Glomerular visceral epithelial cell (primary cell): ENCODE measurements at regions not wholly inside any gene's neighbourhood (a gene's known extent, or its start where the extent isn't known, plus 50 kb on each side); places are given as distances from the start of the nearest gene placed in this dataset.
A peak's percentile ranks its signal among the peaks of the same experiment; 100 is the strongest.

Experiments used
- DNase-seq: peaks from one replicate; pipeline ENCODE4 v3.0.0-alpha.2; 2016; ENCODE audit errors: extremely low spot score

DNA sequence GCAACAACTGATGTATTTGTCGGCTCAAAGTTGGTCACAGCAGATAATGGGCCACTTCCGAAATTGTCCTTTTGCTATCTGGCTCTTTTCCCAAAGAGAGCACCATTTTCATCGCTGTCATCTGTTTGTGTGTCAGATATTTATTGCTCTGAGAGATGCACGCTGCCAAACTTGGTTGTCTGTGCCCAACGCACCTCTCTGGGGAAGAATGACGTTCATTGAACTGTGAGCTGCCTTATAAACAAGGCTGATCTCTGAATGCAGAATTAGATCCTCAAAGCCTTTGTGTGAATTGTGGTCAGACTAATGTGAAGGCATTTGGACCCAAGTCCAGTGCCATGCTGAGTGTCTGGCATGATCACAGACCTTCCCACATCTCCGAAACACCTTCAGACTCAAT lies 174.7 kb upstream of the LYZL1 start:
- DNase-seq, result no peak

DNA sequence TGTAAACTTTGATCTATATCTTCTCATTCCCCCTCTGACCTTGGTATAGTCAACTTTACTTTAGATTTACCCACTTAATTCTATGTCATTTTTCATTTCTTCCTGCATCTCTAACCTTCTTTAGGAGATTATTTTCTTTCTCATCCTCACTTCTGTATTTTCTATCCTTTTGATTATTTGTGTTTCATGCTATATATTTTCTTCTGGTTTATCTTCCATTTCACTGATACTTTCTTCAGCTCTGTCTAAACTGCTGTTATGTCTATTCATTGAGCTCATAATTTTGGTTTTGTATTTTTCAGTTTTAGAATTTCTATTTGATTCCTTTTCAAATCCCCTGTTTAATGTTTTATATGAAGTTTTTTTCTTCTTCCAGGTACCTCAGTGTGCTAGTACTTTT lies 171.1 kb upstream of the LYZL1 start:
- no peak for DNase-seq

DNA sequence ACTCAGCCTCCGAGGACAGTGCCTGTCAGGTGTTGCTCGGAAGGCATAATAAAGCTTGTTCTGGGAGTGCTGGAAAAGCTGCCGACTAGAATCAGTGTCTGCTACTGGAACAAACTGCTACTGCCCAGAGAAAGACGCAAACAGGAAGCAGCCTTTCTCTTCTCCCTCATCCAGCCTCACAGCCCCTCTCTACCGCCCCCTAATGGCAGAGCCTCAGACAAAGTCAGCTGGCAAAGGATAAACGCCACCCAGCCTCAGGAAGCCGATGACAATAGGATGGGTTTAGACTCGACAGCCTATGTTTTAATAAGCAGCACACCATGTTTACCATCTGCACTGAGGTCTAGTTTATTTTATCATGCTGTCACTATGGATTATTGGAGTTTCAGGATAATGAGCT lies 169.5 kb upstream of the LYZL1 start:
- peak; percentile 15 for DNase-seq

DNA sequence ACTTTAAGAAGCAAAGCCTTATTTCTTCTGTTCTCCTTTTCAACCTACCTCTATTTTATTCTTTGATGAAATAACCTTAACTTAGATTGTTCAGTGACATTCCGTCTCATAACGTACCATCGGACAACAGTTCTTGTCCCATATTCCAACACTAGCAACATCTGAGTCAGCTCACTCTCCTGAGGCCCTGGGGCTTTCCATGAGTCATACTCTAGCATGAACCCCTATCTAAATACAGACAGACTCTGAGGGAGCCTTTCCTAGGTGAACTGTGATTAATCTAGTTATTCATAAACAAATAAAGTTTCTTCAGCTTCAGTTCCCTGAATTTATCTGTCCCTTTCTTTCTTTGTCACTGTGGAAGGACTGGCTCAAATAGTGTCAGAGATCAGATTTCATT lies 168.7 kb upstream of the LYZL1 start:
- DNase-seq, result peak; percentile 76

DNA sequence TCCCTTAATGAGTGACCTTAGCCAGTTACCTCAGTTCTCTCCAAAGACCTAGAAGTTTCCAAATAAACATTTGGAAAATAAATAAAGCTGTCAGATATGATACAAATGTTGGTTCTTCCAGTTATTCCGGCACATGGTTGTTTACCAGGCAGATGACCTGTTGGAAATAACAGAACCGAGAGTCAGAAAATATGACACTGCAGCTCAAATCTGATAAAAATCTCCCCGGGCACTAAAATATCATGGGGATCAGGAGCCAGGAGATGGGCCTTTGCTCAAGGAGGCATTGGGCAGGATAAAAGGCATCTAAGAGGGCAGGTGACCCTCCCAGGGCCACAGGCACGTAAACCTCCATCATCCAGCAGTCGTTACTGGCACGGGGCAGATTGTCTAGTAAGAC lies 164.0 kb upstream of the LYZL1 start:
- DNase-seq, result no peak

DNA sequence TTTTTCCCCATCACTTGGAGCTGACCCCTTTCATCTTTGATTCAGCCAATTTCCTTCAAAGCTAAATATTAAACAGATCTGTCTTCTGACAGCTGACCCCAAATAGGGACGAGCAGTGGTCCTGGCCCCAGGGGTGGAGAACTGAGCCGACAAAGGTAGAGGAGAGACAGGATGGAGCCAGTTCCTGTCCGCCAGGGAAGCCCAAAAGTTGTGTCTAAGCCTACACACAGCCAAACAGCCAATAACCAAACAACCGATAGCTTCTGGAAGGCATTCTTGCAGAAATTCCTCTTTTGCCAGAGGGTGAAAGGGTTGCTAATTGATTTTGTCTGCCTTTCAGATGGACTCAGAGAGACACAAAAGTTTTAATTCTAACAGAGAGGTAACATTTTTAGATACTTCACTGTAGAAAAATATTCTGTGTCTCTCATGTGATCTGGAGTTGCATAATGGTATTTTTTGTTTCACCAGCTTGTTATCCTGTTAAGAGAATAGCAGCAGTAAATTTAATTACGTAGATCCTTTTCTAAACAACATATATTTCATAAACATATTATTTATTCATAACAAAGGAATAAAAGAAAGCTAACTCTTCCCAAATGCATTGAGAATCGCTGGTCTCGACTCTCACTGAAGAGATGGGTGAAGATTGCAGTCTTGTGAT lies 161.7 kb upstream of the LYZL1 start:
- DNase-seq, result no peak

DNA sequence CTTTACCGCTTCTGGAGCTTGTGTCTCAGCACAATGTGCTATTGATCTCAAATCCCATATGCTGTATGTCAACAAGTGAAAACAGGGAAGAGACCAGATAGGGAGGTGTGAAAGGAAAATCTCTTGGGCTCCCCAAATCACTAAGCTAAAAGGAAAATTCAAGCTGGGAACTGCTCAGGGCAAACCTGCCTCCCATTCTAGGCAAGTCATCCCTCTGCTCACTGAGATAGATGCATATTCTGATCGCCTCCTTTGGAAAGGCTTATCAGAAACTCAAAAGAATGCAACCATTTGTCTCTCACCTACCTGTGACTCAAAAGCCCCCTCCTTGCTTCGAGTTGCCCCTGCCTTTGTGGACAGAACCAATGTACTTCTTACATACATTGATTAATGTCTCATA lies 161.1 kb upstream of the LYZL1 start:
- no peak for DNase-seq

DNA sequence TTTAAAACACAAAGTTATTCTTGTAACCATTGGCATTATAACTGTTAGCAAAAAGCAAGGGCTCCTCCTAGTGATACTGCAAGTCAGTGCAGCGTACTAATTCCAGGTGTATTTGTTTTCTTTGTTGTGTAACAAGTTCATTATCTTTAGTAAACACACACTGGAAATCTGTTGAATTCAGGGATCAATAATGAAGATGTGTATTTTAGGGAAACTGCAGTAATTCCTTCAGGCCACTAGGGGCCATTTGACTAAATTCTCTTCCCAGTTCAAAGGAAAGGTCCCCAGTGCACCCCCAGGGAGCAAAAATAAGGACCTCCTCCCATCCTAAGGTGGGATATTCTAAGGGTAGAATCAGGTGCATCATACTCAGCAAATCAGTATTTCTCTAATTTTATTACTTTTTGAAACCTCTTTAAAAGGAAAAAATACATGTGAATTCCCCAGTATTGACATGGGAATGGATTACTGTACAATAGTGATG lies 158.6 kb upstream of the LYZL1 start:
- peak; percentile 28 for DNase-seq

DNA sequence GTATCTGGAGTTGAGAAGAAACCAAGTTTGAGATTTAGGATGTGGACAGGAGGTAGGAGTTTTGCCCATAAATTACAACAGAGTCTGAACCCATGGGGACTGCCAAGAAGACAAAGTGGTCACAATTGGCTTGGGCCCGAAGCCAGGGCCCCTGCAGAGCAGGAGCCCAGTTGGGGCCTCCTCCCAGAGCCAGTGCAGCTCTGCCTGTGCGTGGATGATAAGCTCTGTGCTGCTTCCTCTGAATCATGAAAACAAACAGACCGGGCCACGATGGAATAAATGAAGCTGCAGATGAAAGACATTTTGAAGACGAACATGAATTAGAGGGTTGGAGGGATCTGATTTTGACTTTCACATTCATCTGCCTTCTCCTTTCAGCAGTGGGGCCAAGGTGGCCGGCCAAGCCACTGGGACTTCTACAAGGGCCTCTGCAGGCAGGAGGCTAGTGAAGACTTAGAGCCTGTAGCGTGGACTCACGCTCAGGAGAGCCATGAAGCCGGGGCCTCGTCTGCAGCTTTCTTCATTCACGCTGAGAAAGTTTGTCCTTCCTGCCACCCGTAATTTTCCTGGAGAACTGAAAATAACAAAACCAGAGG lies 156.8 kb upstream of the LYZL1 start:
- no peak for DNase-seq

DNA sequence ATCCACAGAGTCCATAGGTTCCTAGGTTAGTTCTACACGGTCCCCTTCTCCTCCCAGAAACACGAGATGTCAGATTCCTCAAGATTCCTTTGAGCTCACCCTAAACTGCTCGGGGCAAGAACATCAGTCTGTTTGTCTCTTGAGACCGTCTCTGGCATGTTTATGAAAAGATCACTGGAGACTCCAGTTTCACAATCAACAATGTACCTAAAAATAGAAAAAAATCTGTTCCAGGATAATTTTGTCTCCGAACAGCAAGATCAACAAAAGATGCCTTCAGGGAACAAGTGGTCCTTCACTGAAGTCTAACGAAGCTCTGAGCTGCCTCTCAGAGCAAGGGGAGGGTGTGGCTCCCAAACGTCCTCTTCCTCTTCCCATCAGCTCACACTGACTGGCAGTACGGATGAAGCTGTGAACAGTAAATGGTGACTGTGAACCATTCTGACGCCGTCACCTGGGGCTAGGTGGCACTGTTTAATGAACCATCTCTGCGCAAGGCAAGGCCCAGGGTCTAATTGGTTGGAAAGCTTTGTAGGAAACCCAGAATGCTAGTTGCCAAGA lies 156.2 kb upstream of the LYZL1 start:
- no peak for DNase-seq

DNA sequence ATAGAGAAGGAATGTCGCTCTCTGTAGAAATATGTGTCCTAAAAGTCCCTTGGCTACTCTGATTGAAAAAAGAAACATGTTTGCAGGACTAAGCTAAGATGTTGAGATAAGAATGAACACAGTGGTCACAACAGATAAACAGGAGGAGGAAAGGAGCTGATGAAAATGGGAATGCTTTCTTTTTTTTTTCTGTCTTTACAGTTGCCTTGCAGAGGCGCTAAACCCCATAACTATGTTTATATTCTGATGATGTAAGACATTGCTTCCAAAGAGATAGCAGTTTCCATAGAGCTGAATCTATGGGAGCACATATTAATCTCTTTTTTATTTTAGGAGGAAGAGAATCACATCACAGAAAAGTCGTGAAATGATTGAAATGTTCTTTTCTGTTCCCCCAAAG lies 153.5 kb upstream of the LYZL1 start:
- DNase-seq, result no peak

DNA sequence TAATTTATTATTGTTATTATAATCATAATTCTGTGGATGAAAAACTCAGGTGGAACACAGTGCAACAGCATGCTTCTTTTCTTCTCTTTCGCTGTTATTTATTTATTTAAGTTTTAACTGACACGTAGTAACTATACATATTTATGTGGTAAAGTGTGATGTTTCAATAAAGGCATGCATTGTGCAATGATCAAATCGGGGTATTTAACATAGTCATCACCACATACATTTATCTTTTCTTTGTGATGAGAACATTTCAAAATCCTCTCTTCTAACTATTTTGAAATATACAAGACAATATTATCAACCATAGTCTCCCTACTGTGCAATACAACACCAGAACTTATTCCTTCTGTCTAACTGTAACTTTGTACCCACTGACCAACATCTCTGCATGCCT lies 152.5 kb upstream of the LYZL1 start:
- no peak for DNase-seq

DNA sequence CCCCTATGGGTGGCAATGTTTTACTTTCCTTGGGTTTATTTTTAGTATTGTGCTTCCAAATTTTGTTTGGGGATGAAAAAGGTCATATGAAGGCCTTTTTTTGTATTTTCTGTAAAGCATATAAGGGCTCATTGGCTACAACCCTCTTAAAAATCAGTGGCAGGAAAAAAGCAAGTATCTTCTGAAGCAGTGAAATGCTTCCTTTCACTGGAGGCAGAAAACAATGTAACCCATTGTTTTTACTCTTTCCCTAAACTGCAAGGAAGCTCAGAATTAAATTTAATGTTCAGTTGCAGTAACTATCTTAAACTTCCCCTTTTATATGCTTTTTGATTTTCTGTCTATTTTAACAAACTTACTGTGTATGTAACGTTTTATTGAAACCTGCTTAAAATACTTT lies 148.7 kb upstream of the LYZL1 start:
- no peak for DNase-seq

DNA sequence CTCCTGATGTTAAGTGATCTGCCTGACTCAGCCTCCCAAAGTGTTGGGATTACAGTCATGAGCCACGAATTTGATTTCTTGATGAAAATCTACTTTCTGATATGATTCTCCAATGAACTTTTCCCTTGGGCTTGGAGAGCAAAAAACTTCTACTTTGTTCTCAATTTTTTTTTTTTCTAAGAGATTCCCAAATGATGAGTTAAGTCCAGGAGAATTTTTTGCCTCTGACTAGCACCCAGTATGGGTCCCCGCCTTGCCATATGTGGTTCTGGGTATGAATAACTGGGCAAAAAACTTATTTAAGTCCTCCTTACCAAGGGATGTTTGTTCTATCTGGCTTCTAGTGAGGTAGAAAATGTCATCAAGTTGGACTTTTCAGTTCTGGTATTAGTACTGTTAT lies 147.9 kb upstream of the LYZL1 start:
- peak; percentile 80 for DNase-seq

DNA sequence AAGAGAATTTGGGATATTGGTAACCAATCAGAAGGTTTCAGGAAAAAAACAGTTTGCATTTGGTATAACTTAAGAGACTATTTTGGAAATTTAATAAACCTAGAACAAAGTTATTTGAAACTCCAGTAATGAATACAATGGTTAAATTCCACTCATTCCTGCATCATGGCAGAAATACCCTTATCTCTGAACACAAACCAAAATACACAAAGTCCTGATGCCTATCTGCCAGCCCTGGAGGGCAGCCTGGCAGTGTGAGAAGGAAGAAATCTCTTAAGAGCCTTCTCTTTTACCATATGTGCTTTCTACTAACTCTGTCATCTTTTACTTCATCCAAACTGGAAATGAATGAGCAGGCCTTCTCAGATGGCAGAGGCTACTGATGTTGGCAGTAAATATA lies 147.1 kb upstream of the LYZL1 start:
- peak; percentile 31 for DNase-seq

DNA sequence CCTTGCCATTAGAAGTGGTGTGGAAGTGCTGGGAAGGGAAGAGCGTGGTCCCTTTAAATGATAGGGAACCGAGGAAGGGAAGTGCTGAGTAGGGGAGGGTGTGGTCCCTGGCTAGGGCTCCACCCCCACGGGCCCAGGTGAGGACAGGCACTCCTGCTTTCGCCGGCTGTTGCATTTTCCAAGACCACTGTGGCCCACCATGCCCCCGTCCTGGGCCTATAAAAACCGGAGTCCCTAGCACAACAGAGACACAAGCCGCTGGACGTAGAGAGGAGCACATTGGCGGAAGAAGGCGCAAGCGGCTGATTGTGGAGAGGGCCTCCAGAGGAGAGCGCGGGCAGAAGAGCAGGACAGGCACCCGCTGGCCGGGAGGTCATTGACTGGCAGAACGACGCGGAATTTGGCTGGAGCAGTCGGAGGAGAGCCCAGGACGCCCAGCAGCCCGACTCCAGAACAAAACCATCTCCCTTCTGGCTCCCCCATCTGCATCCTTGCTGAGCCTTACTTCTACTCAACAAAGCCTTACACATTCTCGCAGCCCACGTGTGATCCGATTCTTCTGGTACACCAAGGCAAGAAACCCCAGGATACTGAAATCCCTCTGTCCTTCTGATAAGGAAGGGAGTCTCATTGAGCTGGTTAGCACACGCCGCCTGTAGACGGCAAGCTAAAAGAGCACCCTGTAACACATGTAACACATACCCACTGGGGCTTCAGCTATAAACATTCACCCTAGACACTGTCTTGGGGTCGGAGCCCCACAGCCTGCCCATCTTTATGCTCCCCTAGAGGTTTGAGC lies 146.2 kb upstream of the LYZL1 start:
- DNase-seq, result no peak

DNA sequence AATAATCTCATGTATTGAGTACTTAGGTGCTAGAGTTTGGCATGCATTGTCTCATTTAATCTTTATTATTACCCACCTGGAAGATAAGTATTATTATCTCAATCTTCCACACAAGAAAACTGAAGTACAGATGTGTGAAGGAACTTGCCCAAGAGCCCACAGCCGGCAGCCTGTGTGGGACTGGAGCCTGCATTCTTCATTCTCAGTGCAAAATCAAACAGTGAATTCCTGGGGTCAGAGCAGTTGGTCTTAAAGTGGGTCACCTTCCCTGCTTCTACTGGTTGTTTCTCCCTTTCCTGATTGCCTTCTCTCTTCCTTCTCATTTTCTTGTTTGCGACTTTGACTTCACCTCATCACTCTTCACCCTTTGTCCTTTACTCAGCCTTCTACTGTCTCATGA lies 144.7 kb upstream of the LYZL1 start:
- no peak for DNase-seq

DNA sequence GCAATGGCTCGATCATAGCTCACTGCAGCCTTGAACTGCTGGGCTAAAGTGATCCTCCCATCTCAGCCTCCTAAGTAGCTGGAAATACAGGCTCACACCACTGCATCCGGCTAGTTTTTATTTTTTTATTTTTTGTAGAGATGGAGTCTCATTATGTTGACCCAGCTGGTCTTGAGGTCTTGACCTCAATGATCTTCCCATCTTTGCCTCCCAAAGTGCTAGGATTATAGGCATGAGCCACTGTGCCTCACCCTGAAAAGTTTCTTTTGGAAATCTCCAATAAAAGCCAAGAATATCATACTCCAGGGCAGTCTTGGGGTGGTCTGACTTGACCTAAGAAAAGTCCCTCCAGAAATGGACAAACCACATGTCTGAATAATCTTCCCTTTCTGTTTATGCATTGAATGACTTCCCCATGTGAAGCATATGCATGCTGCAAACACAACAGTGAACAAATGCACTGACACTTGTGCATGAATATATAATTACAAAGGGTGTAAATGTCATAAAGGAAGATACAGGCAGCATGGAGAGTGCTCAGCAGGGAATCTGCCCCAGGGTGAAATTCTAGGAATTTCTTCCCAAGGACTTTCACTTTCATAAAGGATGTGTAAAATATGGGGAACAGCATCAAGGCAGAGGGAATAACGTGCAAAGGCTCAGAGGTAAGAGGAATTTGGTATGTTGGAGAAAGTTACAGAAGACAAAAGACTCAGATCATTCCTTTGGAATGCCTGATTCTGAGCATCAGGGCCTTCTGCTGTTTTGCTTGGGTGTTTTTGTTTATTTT lies 142.4 kb upstream of the LYZL1 start:
- no peak for DNase-seq

DNA sequence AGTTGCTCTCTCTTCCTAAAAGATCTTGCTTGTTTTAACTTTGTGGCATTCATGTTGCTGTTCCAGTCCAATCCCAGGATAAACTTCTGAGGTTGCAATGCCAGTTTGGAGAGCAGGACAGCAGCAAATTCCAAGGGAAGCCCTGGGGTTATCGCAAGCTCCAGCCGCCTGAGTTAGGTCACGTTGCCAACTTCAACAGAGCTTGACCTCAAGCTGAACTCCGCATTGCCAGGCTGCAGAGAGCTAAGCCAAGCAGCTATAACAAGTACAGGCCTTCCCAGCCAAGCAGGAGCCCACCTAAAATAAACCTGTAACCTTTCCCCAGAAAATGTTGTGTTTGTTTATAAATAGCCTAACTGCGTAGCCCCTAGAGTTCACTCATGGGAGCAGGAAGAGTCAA lies 138.9 kb upstream of the LYZL1 start:
- no peak for DNase-seq

DNA sequence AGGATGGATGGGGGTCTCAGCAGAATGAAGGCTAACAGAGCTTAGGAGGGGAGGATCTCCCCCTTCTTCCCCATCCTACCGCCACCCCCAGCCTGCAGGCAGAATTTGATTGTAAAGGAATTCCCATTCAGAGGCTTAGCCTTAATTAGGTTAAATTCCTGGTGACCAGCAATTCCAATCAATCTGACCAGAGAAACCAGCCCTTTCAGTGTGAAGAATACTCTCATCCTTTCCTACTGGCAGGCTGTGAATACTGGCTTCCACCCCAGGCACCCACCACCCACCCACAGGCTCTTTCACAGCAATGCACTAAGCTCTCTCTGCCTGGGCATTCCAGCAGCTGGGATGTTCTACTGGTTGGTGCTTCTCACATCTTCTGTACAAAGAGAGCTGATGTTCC lies 137.9 kb upstream of the LYZL1 start:
- no peak for DNase-seq

DNA sequence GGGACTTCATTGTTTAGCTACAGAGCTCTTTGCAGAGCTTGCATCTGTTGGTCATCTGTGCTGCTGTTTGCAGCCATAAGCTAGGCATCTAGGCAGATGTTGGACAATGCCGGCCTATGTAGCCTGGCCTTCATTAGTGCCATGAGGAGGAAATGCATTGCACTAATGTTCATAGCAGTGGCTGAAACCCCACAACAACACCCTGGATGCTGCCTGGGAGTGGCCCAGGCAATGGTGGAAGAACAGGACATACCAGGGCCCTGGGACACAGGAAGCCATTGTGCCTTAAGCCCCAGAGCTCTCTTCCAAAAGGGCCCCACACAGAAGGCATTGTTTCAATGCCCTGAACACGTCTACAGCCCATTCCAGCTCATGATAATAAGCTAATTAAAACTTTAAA lies 131.5 kb upstream of the LYZL1 start:
- DNase-seq, result no peak

DNA sequence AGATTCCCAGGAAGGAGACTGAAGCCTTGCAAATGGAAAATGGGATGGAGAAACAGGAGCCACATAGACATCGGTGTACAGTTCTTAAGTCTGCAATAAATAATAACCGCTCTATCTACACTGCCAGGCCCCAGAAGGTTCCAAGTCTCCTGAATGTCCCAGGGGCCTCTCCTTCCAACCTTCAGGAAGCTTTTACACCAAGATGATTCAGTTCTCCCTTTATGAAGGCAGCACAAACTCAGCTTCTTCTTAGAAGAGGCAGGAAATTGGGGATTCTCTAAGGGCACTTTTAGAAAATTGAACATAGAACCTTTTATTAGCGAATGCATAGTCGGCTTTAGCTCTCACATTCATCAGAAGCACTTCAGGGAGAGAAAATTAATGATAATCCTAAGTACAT lies 130.8 kb upstream of the LYZL1 start:
- DNase-seq, result no peak
